ENCODE measurements at regions not wholly inside any gene's neighbourhood (a gene's known extent, or its start where the extent isn't known, plus 50 kb on each side); places are given as distances from the start of the nearest gene placed in this dataset.
"Not testable (repeated sequence)": the region's sequence is repeated elsewhere in the genome, so short reads cannot be mapped to it uniquely, and the experiment has no call there.

DNA sequence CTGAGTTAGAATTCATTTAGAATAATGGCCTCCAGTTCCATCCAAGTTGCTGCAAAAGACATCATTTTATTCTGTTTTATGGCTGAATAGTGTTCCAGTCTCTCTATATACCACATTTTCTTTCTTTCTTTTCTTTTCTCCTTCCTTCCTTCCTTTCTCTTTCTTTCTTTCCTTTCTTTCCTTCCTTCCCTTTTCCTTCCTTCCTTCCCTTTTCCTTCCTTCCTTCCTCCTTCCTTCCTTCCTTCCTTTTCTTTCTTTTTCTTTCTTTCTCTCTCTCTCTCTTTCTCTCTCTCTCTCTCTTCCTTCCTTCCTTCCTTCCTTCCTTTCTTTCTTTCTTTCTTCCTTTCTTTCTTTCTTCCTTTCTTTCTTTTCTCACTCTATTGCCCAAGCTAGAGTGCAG, 330.2 kb downstream of the TSN start:
- TF ChIP-seq CTCF (IDR thresholded peaks at IDR 0.05; ENCODE audit: low read depth, low read length); POLR2A (IDR thresholded peaks at IDR 0.05; ENCODE audit: extremely low read depth, insufficient read length); MYC (IDR thresholded peaks at IDR 0.05; ENCODE audit: low read depth, low read length): not testable (repeated sequence)
